ENCODE measurements at regions not wholly inside any gene's neighbourhood (a gene's known extent, or its start where the extent isn't known, plus 50 kb on each side); places are given as distances from the start of the nearest gene placed in this dataset.

GRCh38 chr3:144549166-144549565 is 577.5 kb downstream of the DIPK2A start:
- TF ChIP-seq POLR2AphosphoS5 (IDR thresholded peaks at IDR 0.05): no peak
- TF ChIP-seq, protein P1, sequence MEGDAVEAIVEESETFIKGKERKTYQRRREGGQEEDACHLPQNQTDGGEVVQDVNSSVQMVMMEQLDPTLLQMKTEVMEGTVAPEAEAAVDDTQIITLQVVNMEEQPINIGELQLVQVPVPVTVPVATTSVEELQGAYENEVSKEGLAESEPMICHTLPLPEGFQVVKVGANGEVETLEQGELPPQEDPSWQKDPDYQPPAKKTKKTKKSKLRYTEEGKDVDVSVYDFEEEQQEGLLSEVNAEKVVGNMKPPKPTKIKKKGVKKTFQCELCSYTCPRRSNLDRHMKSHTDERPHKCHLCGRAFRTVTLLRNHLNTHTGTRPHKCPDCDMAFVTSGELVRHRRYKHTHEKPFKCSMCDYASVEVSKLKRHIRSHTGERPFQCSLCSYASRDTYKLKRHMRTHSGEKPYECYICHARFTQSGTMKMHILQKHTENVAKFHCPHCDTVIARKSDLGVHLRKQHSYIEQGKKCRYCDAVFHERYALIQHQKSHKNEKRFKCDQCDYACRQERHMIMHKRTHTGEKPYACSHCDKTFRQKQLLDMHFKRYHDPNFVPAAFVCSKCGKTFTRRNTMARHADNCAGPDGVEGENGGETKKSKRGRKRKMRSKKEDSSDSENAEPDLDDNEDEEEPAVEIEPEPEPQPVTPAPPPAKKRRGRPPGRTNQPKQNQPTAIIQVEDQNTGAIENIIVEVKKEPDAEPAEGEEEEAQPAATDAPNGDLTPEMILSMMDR (IDR thresholded peaks at IDR 0.05): no peak
- TF ChIP-seq EP300 (IDR thresholded peaks at IDR 0.05): no peak

Data from sigmoid colon (tissue), 4 donors.